HG03342 (cell line): ENCODE measurements at regions not wholly inside any gene's neighbourhood (a gene's known extent, or its start where the extent isn't known, plus 50 kb on each side); places are given as distances from the start of the nearest gene placed in this dataset.
"Not testable (repeated sequence)": the region's sequence is repeated elsewhere in the genome, so short reads cannot be mapped to it uniquely, and the experiment has no call there.

Source experiments
- ATAC-seq: cut with Tn5 transposase; IDR thresholded peaks from one replicate; pipeline ENCODE4 v1.9.1; 2021; ENCODE audit warnings: mild to moderate bottlenecking, moderate library complexity; ENCODE audit not compliant: unreplicated experiment

- not testable (repeated sequence) for ATAC-seq
Observed at GRCh38 chr21:17398954-17399353, 113.9 kb upstream of the CXADR start.

- no peak for ATAC-seq
Observed at GRCh38 chr21:17402937-17403336, 109.9 kb upstream of the CXADR start.

DNA sequence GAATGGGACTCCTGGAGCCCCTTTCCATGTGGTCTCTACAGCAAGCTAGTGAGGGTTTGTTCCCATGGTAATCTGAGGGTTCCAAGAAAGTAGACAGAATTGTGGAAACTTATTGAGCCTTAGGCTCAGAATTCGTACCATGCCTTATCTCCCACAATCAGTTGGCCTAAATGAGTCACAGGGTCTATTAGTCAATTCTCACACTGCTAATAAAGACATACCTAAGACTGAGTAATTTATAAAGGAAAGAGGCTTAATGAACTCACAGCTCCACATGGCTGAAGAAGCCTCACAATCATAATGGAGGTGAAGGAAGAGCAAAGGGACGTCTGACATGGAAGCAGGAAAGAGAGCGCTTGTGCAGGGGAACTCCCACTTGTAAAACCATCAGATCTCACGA is 106.6 kb upstream of the CXADR start:
- no peak for ATAC-seq

DNA sequence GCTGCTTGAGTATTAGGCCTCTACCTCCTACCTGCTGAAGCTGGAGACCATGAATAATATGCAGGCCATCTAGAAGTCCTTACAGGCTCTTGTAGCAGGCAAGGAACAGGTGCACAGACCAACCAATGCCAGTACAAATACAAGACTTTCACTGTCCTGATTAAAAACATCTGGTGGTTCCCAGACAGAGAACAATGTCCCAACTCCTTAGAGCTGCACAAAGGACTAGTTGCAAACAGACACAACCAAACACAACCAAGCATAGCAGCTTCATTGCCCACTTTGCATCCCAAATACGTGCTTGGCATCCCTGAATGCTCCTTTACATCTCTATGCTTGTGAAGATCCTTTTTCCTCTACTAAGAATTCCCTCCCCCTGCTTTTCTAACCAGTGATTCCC is 98.1 kb upstream of the CXADR start:
- no peak for ATAC-seq

DNA sequence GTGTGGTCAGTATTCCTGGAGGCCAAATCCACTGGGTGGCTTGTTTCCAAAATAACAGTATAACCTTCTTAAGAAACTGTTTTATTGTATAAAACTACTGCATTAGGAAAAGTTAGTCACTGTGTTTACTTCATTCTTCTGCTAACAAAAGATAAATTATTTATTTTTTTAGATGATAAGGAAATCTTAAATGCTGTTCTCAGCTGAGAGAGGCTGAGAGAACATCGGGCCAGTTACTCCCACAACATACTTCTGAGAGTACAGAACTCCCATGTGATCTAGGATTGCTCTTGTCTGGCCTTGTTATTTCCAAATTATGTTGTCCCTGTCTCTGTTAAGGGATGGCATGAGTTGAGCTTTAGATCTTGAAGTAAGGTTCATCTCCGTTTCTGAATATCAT is 96.7 kb upstream of the CXADR start:
- no peak for ATAC-seq

DNA sequence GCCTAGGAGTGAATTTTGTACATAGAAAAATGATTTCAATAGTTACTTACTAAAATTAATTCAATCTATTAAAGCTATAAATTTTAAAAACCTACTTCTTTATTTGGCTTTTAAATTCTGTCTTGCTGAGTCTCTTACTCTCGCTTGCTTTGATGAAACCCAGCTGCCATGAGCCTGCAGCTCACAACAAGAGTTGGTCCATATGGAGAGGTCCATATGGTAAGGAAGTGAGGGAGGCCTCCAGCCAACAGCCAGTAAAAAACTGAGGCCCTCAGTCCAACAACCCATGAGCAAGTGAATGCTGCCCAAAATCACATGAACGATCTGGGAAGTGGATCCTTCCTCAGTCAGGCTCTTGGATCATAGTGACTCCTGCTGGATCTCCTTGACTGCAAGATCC is 89.9 kb upstream of the CXADR start:
- ATAC-seq: no peak

- ATAC-seq: no peak
Observed at GRCh38 chr21:17427157-17427556, 85.7 kb upstream of the CXADR start.

DNA sequence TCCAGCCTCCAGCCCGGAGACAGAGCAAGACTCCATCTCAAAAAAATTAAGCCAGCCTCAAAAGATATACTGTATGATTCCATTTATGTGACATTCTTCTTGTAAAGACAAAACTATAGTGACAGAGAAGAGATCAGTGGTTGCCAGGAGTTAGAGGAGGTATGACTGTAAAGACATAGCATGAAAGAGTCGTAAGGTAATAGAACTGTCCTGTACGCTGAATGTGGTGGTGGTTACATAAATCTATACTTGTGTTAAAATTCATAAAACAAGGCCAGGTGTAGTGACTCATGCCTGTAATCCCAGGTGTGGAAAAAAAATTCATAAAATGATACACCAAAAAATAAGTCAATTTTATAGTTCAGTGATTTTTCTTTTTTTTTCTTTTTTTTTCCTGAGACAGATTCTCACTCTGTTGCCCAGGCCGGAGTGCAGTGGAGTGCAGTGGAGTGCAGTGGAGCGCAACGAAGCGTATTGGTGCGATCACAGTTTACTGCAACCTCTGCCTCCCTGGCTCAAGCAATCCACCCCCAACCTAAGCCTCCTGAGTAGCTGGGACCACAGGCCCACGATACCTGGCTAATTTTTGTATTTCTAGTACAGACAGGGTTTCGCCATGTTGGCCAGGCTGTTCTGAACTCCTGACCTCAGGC is 84.9 kb upstream of the CXADR start:
- ATAC-seq: peak; percentile 90

- ATAC-seq: peak; percentile 53
Observed at GRCh38 chr21:17428484-17428869, 84.4 kb upstream of the CXADR start.

DNA sequence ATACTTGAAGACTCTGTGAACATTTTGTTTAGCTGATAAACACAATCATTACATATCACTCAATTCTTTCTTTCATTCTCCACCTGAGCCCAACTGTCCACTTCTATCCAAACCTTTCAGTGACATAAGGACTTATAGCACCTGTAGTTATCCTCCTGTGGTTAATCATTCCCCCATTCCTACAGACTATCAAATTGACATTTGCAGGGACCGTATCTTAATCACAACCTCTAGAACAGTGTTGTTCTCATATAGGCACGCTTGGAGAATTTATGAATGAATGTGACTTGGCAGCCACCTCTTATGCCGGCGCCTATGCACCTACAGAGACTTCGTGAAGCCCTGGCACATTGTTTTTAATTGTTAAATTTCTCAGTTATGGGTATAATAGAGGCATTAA is 83.9 kb upstream of the CXADR start:
- ATAC-seq: no peak

GRCh38 chr21:17429936-17430335 is 82.9 kb upstream of the CXADR start:
- ATAC-seq: no peak

GRCh38 chr21:17432732-17433057 is 80.1 kb upstream of the CXADR start:
- no peak for ATAC-seq

GRCh38 chr21:17433730-17434129 is 79.1 kb upstream of the CXADR start:
- no peak for ATAC-seq

- ATAC-seq: no peak
Observed at GRCh38 chr21:17435565-17436543, 77.0 kb upstream of the CXADR start.

GRCh38 chr21:17436626-17437111 is 76.2 kb upstream of the CXADR start:
- ATAC-seq: no peak

- no peak for ATAC-seq
Observed at GRCh38 chr21:17438635-17439034, 74.2 kb upstream of the CXADR start.

GRCh38 chr21:17440969-17441368 is 71.9 kb upstream of the CXADR start:
- no peak for ATAC-seq

DNA sequence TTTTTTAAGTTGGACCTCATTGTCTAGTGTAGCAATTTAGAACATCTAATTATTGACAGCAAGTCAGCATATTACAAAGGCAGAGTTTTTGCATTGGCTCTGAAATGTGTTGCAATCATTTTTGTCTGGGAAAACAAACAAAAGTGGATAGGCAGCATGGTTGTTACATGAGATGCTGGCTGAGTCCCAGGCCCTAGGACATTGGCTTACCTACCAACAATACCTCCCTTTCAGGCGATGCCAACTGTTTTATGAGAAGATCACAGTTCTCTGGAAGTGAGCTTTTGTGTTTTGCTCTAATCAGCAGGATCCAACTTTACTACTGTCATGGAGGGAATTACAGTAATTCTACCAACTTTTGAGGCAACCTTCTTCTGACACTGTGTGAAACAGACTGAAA is 71.5 kb upstream of the CXADR start:
- ATAC-seq: no peak

DNA sequence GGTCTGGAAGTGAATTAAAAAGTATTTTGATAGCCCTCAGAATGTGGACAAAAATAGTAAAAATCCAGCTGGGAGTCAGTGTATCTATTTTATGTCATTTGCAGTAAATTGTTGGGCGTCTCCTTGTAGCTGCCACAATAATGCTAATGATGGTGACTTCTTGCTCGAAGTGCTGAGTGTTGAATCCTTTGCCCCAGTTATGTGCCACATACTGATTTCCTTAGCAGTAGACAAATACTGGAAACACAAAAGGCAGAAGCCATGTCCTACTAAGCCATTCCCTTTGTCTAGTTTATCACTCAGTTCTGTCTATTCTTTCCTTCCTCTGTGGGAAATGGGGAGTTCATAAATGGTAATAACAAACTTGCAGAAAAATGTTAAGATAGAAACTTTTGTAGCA is 70.7 kb upstream of the CXADR start:
- no peak for ATAC-seq

GRCh38 chr21:17444828-17445227 is 68.0 kb upstream of the CXADR start:
- no peak for ATAC-seq

GRCh38 chr21:17446737-17447136 is 66.1 kb upstream of the CXADR start:
- no peak for ATAC-seq

DNA sequence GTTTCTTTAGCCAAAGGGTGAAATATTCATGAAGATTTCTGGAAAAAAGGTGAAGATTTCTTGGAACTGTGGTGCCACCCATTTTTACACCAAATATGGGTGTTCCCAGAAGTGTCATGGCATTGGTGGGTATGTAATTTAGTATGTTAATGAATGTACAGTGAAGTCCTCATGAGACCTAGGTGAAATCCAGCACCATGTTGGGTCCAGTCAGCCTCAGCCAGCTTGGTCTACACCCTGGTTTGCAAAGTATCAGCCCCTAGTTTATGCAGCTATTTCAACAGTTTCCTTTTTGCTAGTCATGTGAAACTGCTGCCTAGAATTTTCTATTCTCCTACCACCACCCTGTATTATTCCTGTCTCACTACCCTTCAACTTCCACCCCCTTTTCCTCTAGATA is 63.1 kb upstream of the CXADR start:
- ATAC-seq: no peak
